NCI-H1092 treated with DMSO at 0.1 percent for 48 hours (cell line): ENCODE measurements at regions not wholly inside any gene's neighbourhood (a gene's known extent, or its start where the extent isn't known, plus 50 kb on each side); places are given as distances from the start of the nearest gene placed in this dataset.

ENCODE experiments used
- DNase-seq: peaks from one replicate; lab custom pipeline; 2025; lab: John Stamatoyannopoulos, UW

DNA sequence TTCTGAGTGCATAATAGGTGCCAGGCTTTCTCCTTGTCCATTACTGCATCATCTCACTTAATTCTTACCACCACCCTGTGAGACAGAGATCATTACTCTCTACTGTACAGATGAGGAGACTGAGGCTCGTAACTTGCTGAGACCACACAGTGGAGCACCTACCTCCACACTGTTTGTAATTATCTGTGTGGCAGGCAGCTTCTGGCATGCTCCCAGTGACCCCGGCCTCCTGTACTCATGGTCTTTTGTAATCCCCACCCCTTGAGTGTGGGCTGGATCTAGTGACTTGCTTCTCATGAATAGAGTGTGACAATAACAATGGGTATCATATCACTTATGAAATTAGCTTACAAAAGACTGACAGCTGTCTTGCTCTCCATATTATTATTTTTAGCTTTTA, 407.3 kb downstream of the MATN1 start:
- DNase-seq, result no peak

DNA sequence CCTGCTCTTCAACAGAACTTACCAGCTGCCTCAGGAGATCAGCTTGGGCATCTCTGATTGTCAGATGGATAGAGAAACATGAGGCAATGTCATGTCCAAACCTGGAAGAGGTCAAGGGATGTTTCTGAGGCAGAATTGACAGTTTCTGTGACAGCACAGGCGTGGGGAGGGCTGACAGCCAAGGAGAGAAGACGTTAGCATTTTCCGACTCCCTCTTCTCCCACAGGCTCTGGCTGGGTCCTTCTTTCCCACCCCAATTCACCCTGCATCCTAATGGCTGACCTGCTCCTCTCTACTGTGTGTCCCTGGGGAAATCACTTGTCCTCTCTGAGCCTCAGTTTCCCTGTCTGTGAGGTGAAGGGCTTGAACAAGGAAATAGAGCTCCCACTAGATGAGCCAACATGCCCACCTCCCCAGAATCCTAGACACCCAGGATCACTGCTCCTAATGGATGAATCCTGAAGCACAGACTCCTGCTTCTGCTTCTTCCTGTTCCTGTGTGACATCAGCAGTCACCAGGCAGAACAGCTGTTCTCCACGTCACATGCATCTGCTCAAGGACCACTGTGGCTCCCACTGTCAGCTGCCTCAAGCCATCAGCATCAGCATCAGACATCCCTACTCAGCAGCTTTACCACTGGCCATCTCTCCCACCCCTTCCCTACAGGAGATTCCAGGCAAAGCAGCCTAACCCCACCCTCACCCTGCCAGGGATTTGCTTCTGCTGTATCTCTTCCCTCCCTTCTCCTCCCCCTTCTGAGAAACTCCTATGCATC, 408.0 kb downstream of the MATN1 start:
- no peak for DNase-seq

DNA sequence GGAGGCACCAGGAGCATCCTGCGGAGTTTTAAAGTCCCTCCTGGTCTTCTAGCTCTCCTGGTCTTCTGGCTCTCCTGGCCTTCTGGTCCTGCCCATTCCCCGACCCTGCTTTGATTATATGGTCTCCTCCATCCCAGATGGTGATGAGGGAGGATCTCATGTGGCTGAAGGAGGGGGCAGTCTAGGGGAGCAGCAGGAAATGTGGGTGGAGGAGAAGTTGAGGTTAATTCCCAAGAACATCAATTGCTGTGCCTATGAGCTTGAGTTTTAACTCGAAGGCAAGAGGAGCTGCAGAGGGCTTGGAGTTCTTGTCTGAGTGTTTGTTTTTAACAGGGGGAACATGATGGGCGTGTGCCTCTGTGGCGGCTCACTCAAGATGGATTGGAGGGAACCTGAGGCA, 408.8 kb downstream of the MATN1 start:
- DNase-seq, result no peak

- DNase-seq, result no peak
These were observed 409.8 kb downstream of the MATN1 start for GRCh38 chr1:30313584-30313983.

GRCh38 chr1:30313176-30313575, 410.2 kb downstream of the MATN1 start:
- no peak for DNase-seq

GRCh38 chr1:30312226-30312625, 411.2 kb downstream of the MATN1 start:
- DNase-seq, result no peak

GRCh38 chr1:30311749-30312148, 411.6 kb downstream of the MATN1 start:
- DNase-seq, result no peak

GRCh38 chr1:30310966-30311742, 412.2 kb downstream of the MATN1 start:
- DNase-seq, result no peak

GRCh38 chr1:30307182-30307581, 416.2 kb downstream of the MATN1 start:
- DNase-seq, result no peak

DNA sequence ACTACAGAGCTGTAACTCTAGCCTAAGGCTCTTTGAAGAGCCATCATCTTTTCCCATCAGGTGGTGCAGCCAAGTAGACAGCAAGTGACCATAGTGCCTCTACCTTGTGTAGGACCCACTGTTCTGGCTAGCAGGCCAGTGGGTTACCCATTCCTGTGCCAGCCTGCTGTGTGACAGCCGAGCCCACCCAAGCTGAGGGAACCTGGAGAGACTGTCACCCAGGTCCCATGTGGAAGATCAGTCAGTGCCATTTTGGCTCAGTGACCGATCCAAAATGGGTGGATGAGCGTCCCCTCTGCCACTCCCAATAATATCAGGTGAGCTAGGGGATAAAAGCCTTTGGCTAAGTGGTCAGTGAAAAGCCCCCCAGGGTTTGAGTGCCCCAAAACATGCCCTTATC, 417.9 kb downstream of the MATN1 start:
- DNase-seq, result no peak

GRCh38 chr1:30305061-30305460, 418.3 kb downstream of the MATN1 start:
- DNase-seq, result no peak

DNA sequence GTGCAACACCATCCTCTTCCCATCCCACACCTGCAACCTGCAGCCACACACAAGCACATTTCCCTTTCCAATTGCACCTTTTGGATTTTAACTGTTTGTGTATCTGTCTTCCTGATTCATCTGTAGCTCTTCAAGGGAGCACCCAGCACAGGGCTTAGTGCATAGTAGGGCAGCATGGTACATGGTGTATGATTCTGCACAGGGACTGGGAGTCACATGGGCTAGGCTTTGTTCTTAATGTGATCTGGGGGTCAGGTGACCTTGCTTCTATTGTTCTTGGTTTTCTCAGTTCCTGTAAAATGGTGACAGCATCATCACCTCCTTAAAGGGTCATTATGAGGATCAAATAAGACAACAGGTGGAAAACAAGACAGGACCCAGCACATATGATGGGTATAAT, 419.3 kb downstream of the MATN1 start:
- no peak for DNase-seq

GRCh38 chr1:30303387-30303786, 420.0 kb downstream of the MATN1 start:
- no peak for DNase-seq

DNA sequence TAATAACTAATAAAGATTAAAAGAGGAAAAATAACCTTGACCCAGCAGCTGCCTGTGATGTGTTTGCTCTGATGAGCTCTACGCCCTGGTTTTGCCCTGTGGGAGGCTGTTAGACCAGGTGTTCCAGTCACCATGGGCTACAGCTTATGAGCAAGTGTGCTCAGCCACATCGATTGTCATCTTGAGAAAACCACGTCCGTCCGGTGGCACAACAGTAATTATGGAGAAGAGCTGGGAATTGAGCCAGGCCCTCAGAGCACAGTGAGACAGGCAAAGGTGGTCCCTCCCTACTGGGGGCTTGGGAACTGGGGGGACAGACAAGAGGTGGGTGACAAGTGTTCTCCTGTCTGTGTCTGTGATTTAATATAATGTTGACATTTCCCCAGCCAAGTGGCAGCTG, 420.5 kb downstream of the MATN1 start:
- peak; percentile 97 for DNase-seq

DNA sequence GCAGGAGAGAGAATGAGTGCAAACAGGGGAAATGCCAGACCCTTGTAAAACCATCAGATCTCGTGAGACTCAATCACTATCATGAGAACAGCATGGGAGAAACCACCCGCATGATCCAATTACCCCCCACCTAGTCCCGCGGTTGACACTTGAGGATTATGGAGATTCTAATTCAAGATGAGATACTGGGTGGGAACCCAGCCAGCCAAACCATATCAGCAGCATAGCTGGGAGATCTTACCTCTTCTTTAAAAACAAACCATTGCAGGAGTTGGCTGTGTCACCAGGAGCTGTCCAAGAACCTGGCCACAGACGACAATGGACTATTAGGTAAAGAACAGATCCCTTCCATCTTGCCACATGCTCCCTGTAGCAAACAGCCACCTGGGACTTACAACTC, 422.7 kb downstream of the MATN1 start:
- no peak for DNase-seq

DNA sequence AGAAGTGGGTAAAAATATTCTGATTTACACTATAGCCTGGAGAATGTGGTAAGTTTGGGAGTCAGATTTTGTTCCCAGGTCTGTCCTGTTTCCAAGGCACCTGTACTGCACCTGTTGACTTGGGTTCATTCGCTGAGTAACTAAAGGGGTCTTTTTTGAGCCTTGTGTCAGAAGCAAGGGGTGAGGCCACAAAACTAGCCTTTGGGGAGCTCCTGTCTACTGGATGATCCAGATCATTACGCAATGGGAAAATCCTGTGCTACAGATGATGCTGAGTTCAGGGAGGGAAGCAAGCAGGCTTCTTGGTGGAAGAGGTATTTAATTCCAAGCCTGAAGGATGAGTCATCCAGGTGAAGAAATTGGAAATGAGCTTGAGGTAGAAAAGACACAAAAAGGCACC, 424.0 kb downstream of the MATN1 start:
- no peak for DNase-seq

GRCh38 chr1:30295674-30296073, 427.7 kb downstream of the MATN1 start:
- DNase-seq, result no peak

- DNase-seq, result no peak
These were observed 428.1 kb downstream of the MATN1 start for GRCh38 chr1:30295266-30295665.

DNA sequence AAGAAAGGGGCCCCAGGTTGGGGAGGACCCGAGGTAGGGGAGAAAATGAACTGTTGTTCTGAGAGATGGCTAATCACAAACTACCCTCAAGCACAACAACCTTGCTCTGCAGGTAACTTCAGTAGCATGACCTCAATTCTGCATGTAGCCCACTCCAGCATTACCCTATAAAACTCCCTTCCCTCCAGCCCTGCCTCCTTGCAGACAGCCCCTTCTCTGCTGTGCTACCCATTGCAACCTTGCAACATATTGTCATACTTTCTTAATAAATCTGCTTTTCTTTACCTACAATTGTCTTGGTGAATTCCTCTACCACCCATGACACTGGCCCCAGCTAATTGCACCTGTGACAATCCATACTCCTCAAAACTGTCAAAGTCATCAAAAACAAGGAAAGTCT, 428.9 kb downstream of the MATN1 start:
- DNase-seq, result no peak

DNA sequence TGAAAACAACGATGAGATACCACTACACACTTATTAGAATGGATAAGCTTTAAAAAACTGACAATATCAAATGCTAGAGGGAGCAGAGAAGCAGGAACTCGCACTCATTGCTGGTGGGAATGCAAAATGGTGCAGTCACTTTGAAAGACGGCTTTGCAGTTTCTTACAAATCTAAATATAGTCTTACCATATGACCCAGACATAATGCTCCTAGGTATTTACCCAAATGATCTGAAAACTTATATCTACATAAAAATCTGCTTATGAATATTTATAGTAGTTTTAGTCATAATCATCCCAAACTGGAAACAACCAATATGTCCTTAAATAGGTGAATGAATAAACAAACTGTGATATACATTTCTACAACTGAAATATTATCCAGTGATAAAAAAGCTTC, 430.9 kb downstream of the MATN1 start:
- no peak for DNase-seq

DNA sequence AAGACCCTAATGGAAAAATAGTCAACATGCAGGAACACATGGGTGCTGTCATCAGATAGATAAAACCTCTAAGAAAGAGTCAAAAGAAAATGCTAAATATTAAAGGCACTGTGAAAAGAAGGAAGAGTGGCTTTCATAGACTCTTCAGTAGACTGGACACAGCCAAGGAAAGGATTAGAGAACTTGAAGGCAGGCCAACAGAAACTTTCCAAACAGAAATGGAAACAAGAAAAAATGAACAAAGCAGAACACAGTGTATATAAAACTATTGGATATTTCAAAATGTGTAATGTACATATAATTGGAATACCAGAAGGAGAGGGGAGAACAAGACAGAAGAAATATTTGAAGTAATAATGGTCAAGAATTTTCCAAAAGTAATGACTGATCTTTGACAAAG, 431.9 kb downstream of the MATN1 start:
- DNase-seq, result no peak

DNA sequence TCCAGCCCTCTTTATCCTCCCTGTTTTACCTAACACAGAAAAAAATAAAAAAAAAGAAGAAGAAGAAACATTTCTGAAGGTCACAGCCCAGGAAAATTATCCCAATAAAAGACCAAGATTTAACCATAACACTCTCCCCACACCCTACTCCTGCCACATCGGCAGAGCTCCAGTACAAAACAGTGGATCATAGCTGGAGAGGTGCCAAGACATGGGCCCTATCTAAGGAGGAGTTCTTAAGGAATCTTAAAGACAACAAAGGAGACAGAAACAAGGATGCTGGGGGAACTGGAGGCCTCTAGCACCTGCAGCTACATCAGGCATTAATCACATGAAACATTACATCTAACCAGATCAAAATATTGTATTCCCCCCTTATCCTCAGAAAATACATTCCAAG, 432.8 kb downstream of the MATN1 start:
- DNase-seq, result no peak

DNA sequence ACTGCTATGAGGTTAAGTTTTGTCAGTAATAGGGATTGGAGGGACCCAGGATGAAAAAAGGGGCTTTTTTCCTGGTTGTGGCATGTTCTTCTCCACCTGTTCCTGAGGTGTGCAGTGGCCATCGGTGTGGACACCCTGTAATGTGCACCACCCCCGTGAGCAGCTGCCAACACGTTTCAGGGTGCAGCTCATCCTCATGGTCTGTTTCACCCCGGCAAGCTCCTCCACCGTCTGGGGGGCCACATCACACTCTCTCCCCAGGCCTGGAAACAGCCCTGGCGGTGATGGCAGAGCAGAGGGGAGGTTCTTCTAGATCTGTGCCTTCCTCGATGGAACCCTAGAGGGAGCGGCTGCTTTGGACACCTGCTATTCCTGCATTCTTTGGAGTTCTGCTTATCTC, 435.4 kb downstream of the MATN1 start:
- DNase-seq, result no peak
